Fibroblast of the aortic adventitia (primary cell): ENCODE measurements at regions not wholly inside any gene's neighbourhood (a gene's known extent, or its start where the extent isn't known, plus 50 kb on each side); places are given as distances from the start of the nearest gene placed in this dataset.

Source experiments
- DNase-seq: peaks from one replicate; pipeline ENCODE4 v3.0.0-alpha.2; 2010; ENCODE audit warnings: low read depth
- H3K4me3 ChIP-seq: 2 replicates; pipeline ENCODE4 v1.5.1; 2011; ENCODE audit warnings: low read depth, mild to moderate bottlenecking, control low read depth, low read length, moderate library complexity
- TF ChIP-seq, protein P1 (sequence below): IDR thresholded peaks from 2 replicates; pipeline ENCODE4 v1.5.1; 2011; ENCODE audit warnings: mild to moderate bottlenecking, low read length, control low read depth, inconsistent platforms; ENCODE audit not compliant: insufficient read depth

DNA sequence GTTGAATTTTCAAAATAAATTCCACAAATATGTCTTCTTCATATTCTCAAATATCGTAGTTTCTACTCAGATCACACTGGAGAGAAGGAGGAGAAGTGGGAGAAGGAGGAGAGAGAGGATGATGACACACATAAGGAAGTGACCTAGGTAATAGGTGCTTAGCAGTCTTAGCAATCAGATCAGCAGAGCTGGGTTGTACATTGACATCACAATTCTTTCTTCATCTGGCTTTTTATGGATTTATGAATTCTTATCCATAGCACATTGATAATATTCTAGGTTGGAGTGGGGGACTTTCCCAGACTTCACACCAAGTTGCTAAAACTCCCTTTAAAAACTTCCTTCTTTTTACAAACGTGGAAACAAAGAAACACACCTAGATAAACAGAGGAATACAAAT lies 86.9 kb downstream of the FGF9 start:
- TF ChIP-seq, protein P1, sequence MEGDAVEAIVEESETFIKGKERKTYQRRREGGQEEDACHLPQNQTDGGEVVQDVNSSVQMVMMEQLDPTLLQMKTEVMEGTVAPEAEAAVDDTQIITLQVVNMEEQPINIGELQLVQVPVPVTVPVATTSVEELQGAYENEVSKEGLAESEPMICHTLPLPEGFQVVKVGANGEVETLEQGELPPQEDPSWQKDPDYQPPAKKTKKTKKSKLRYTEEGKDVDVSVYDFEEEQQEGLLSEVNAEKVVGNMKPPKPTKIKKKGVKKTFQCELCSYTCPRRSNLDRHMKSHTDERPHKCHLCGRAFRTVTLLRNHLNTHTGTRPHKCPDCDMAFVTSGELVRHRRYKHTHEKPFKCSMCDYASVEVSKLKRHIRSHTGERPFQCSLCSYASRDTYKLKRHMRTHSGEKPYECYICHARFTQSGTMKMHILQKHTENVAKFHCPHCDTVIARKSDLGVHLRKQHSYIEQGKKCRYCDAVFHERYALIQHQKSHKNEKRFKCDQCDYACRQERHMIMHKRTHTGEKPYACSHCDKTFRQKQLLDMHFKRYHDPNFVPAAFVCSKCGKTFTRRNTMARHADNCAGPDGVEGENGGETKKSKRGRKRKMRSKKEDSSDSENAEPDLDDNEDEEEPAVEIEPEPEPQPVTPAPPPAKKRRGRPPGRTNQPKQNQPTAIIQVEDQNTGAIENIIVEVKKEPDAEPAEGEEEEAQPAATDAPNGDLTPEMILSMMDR: no peak
- no peak for DNase-seq
- H3K4me3 ChIP-seq: no peak overlapping the region

DNA sequence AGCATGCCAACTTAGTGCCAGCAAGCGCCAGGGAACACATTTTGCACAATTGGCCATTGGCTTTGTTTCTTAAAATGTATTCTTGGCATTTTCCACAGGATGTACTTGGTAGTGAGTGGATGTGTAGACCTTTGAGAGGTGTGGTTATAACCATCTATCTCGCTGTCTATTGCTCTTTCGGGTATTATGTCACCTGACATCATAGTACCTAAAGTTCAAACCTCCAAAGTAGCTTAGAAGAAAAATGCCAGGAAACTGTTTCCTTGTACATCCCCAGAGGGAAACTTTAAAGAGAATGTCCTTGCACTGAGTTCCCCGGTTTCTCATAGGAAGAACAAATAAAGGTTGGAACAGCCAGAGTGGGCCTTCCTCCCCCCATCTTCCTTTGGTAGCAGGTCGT lies 87.6 kb downstream of the FGF9 start:
- no peak for DNase-seq
- TF ChIP-seq, protein P1: no peak
- H3K4me3 ChIP-seq: no peak overlapping the region

DNA sequence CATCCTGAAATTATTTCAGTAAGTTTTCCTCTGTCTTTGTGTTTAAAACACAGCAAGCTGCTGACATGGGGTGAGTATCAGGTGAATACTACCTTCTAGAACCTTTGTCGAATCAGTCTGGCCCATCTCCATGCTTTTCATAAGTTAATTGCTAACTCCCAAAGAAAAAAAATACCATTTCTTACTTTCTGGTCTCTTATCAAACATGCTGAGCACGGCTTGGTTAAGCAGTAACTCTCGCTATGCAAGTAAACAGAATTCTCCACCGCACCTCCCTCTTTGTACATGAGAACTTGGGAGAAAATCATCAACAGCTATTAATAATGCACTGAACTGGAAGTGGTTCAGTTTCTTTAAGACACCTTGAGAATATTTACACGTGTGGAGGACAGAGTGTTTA lies 88.6 kb downstream of the FGF9 start:
- TF ChIP-seq, protein P1: no peak
- no peak for DNase-seq
- no peak overlapping the region for H3K4me3 ChIP-seq

DNA sequence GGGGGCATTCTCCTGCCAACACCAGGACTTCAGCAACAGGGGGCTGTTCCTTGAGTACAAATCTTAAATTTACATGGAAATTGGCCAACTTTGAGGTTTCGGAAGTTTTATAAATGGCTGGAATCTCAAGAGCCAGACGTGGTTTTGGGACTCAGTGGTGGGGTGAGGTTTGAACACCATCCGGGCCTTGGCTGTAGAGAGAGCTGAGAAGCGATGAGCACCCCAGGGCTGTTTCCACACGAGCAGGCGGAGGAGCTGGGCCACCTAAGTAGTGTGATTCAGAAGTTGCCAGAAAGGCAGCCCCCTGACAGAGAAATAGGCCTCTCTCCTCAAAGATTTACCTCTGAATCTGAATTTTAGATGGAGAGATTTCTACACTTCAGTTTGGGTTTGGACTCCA lies 89.0 kb downstream of the FGF9 start:
- H3K4me3 ChIP-seq: no peak overlapping the region
- DNase-seq: no peak
- TF ChIP-seq, protein P1: no peak

DNA sequence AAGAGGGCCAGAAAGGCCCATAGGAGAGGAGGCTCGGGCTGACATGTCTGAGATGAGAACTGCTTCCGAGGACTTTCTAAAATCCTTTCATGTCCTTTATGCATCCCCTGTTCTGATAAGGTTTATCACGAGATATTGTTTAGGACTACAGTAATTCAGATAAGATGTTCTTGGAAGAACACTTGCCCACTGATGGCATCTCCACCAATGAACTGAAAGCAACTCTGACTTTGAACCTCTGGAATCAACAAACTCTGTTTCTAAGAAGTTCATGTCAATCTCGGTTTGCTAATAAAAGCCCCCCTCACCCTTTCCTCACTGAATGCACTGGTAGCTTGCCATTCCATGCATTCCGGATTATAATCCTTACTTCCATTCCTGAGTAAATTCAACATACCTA lies 90.9 kb downstream of the FGF9 start:
- H3K4me3 ChIP-seq: no peak overlapping the region
- DNase-seq: no peak
- TF ChIP-seq, protein P1: no peak

DNA sequence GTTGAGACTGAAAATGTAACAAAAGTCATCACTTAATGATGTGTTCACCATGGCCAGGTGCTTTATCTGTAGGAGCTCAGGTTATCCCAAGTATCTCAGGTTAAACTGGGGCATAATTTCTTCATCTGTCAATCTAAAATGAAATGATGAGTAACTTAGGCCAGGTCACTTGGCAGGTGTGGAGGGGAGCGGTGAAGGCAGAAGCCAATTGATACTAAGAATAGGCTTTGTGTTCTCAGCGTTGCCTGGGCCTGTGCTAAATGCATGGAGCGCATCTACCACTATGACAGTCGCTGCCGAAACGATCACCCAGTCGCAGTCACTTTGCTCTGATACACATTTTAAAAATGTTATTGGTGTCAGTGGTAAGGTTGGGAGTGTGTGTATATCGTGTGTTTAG lies 91.6 kb downstream of the FGF9 start:
- no peak for DNase-seq
- TF ChIP-seq, protein P1: no peak
- no peak overlapping the region for H3K4me3 ChIP-seq

DNA sequence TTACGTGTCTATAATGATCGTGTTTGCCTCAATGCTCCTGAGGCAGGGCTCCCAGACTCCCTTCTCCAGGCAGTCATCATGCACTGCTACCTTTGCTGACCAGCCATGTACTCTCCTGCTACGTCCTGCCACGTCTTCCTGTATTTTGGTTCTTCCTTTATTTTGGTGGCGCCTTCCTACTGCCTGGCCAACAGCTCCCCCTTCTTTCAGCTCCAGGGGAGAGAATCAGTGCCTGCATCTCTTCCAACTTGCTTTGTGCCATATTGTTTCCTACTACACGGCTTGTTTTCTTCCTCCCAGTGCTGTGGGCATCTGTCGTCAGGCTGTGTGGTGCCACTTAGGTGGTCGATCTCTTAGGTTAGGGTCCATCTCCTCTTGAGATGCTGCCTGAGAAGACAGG lies 96.2 kb downstream of the FGF9 start:
- no peak overlapping the region for H3K4me3 ChIP-seq
- DNase-seq: no peak
- TF ChIP-seq, protein P1: no peak
